Hematopoietic multipotent progenitor cell treated with erythropoietin and hydrocortisone succinate and interleukin-3 and kit ligand, for 17 days (in vitro differentiated cells): ENCODE measurements at regions not wholly inside any gene's neighbourhood (a gene's known extent, or its start where the extent isn't known, plus 50 kb on each side); places are given as distances from the start of the nearest gene placed in this dataset.
"Not testable (repeated sequence)": the region's sequence is repeated elsewhere in the genome, so short reads cannot be mapped to it uniquely, and the experiment has no call there.

Experiments used
- DNase-seq: peaks from one replicate; pipeline ENCODE4 v3.0.0-alpha.2; 2015; ENCODE audit warnings: low spot score

- no peak for DNase-seq
Observed at GRCh38 chr6:164694386-164694785, 615.0 kb downstream of the C6orf118 start.

- DNase-seq, result no peak
Observed at GRCh38 chr6:164693944-164694343, 615.5 kb downstream of the C6orf118 start.

- no peak for DNase-seq
Observed at GRCh38 chr6:164692772-164693510, 616.5 kb downstream of the C6orf118 start.

- DNase-seq, result no peak
Observed at GRCh38 chr6:164690702-164691500, 618.5 kb downstream of the C6orf118 start.

GRCh38 chr6:164690241-164690640, 619.2 kb downstream of the C6orf118 start:
- DNase-seq, result no peak

GRCh38 chr6:164665328-164665727, 644.1 kb downstream of the C6orf118 start:
- DNase-seq, result no peak

GRCh38 chr6:164663634-164664033, 645.8 kb downstream of the C6orf118 start:
- no peak for DNase-seq

GRCh38 chr6:164661716-164662115, 647.7 kb downstream of the C6orf118 start:
- DNase-seq, result no peak

GRCh38 chr6:164660781-164661180, 648.6 kb downstream of the C6orf118 start:
- DNase-seq, result no peak

- no peak for DNase-seq
Observed at GRCh38 chr6:164640956-164641355, 668.4 kb downstream of the C6orf118 start.

GRCh38 chr6:164628302-164628931, 681.0 kb downstream of the C6orf118 start:
- no peak for DNase-seq

GRCh38 chr6:164616917-164617524, 692.4 kb downstream of the C6orf118 start:
- no peak for DNase-seq

GRCh38 chr6:164612751-164613150, 696.7 kb downstream of the C6orf118 start:
- DNase-seq, result no peak

GRCh38 chr6:164610859-164611258, 698.5 kb downstream of the C6orf118 start:
- not testable (repeated sequence) for DNase-seq

- DNase-seq, result not testable (repeated sequence)
Observed at GRCh38 chr6:164602415-164602814, 707.0 kb downstream of the C6orf118 start.

- DNase-seq, result no peak
Observed at GRCh38 chr6:164581563-164581962, 727.8 kb downstream of the C6orf118 start.

GRCh38 chr6:164579035-164579434, 730.4 kb downstream of the C6orf118 start:
- no peak for DNase-seq

- no peak for DNase-seq
Observed at GRCh38 chr6:164578616-164579015, 730.8 kb downstream of the C6orf118 start.

- DNase-seq, result no peak
Observed at GRCh38 chr6:164570801-164571200, 738.6 kb downstream of the C6orf118 start.

- no peak for DNase-seq
Observed at GRCh38 chr6:164569509-164569908, 739.9 kb downstream of the C6orf118 start.

GRCh38 chr6:164563924-164564323, 745.5 kb downstream of the C6orf118 start:
- DNase-seq, result no peak

GRCh38 chr6:164561656-164562055, 747.7 kb downstream of the C6orf118 start:
- no peak for DNase-seq
